ENCODE measurements at regions not wholly inside any gene's neighbourhood (a gene's known extent, or its start where the extent isn't known, plus 50 kb on each side); places are given as distances from the start of the nearest gene placed in this dataset.

- no peak for DNase-seq
Observed at GRCh38 chr13:39283072-39283471, 244.8 kb downstream of the NHLRC3 start.

- DNase-seq = no peak
Observed at GRCh38 chr13:39284801-39285388, 246.6 kb downstream of the NHLRC3 start.
